Peyer's patch (tissue), 4 donors: ENCODE measurements at regions not wholly inside any gene's neighbourhood (a gene's known extent, or its start where the extent isn't known, plus 50 kb on each side); places are given as distances from the start of the nearest gene placed in this dataset.

ENCODE experiments used
- POLR2A ChIP-seq, 2 donors: fragments of 450-650 bp; IDR thresholded peaks; one replicate each; pipeline ENCODE4 v1.5.1; 2017; ENCODE audit warnings: antibody characterized with exemption in 2 of 2, mild to moderate bottlenecking in 2 of 2, moderate library complexity in 2 of 2
- TF ChIP-seq, protein P1 (sequence below), 6 experiments: fragments of 450-650 bp in 4 of 6; fragments of 200-600 bp in 2 of 6; sonication (generic) in 1 of 6; IDR thresholded peaks; one replicate each; pipeline ENCODE4 v1.5.1; 2017 to 2019; ENCODE audit warnings: antibody characterized with exemption in 6 of 6, mild to moderate bottlenecking in 3 of 6, moderate library complexity in 1 of 6

DNA sequence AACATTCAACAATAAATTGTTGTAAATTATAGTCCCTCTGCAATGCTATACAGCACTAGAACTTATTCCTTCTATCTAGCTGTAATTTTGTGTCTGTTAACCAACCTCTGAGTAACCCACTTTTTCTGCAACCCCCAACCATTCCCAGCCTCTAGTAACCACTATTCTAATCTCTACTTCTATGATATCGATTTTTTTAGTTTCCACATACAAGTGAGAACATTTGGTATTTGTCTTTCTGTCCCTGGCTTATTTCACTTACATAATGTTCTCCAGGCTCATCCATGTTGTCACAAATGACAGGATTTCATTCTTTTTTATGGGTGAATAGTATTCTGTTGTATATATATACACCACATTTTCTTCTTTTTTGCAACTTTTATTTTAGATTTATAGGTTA, 147.6 kb downstream of the MAIP1 start:
- TF ChIP-seq, protein P1, sequence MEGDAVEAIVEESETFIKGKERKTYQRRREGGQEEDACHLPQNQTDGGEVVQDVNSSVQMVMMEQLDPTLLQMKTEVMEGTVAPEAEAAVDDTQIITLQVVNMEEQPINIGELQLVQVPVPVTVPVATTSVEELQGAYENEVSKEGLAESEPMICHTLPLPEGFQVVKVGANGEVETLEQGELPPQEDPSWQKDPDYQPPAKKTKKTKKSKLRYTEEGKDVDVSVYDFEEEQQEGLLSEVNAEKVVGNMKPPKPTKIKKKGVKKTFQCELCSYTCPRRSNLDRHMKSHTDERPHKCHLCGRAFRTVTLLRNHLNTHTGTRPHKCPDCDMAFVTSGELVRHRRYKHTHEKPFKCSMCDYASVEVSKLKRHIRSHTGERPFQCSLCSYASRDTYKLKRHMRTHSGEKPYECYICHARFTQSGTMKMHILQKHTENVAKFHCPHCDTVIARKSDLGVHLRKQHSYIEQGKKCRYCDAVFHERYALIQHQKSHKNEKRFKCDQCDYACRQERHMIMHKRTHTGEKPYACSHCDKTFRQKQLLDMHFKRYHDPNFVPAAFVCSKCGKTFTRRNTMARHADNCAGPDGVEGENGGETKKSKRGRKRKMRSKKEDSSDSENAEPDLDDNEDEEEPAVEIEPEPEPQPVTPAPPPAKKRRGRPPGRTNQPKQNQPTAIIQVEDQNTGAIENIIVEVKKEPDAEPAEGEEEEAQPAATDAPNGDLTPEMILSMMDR (IDR thresholded peaks at IDR 0.05), result no peak
- no peak for TF ChIP-seq POLR2A (IDR thresholded peaks at IDR 0.05)
